GM21619 (cell line): ENCODE measurements at regions not wholly inside any gene's neighbourhood (a gene's known extent, or its start where the extent isn't known, plus 50 kb on each side); places are given as distances from the start of the nearest gene placed in this dataset.

Source experiments
- ATAC-seq: cut with Tn5 transposase; IDR thresholded peaks from one replicate; pipeline ENCODE4 v1.9.1; 2021; ENCODE audit not compliant: unreplicated experiment

DNA sequence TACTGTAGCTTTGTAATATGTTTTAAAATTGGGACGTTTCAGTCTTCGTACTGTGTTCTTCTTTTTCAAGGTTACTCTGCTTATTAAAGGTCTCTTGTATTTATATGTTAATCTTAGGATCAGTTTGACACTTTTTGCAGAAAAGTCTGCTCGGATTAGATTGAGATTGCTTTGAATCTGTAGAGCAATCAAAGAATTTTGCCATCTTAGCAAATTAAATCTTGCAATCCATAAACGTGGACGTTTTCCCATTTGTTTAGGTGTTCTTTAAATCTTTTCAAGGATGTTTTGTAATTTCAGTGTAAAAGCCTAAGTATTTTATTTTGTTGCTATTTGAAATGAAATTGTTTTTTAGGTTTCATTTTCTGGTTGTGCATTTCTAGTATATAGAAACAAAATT is 78.0 kb upstream of the GTSF1L start:
- ATAC-seq = no peak

GRCh38 chr20:43803276-43803675 is 76.5 kb upstream of the GTSF1L start:
- no peak for ATAC-seq

DNA sequence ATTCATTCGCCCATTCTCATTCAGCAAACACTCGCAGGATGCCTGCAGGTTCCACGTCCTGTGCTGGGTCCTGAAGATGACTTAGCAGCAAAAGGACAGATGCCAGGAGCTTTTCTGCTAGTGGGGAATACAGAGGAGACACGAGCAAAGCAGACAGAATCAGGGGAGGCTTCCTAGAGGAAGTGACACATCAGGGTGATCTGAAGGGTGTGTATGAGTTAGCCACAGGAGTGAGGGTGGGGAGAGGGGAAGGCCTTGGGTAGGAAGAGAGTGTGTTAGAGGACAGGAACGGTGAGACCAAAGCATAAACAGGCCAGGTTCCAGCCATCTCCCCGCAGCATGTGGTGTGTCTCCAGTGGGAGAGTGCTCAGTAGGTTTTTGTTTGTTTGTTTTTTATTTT is 73.4 kb upstream of the GTSF1L start:
- no peak for ATAC-seq

- ATAC-seq = no peak
Observed at GRCh38 chr20:43799741-43800140, 72.9 kb upstream of the GTSF1L start.

- no peak for ATAC-seq
Observed at GRCh38 chr20:43799150-43799711, 72.4 kb upstream of the GTSF1L start.

- ATAC-seq = no peak
Observed at GRCh38 chr20:43798291-43799149, 71.7 kb upstream of the GTSF1L start.

GRCh38 chr20:43794326-43794725 is 67.5 kb upstream of the GTSF1L start:
- no peak for ATAC-seq

- ATAC-seq = no peak
Observed at GRCh38 chr20:43789593-43789992, 62.8 kb upstream of the GTSF1L start.

DNA sequence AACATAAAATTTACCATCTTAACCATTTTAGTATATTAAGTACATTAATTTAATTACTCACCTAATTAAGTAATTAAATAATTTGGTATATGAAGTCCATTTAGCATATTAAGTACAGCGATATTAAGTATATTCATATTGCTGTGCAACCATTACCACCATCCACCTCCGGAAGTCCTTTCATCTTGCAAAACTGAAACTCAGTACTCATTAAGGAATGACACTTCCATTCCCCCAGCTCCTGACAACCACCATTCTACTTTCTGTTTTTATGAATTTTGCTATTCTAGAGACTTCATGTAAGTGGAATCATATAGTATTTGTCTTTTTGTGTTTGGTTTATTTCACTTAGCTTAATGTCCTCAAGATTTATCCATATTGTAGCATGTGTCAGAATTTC is 61.1 kb upstream of the GTSF1L start:
- no peak for ATAC-seq

DNA sequence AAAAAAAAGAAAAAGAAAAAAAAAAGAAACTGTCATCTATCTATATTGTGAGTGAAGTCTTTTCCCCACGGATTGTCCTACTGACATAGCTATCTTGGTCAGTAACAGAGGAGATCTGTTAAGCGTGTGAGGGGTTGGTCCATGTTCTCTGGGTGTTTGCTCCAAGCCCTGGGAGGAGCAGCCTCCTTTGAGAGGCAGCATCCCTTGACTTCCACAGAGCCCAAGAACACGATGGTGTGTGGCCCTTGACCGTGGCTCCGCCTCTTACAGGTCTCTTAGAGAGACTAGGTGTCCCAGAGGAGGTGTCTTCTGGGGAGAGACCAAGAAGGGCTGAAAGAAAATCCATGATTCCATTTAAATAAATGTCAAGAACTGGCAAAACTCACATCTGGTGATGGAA is 60.1 kb upstream of the GTSF1L start:
- no peak for ATAC-seq

GRCh38 chr20:43781215-43781614 is 54.4 kb upstream of the GTSF1L start:
- no peak for ATAC-seq

GRCh38 chr20:43778375-43778774 is 51.6 kb upstream of the GTSF1L start:
- no peak for ATAC-seq

GRCh38 chr20:43776691-43777090 is 49.9 kb upstream of the GTSF1L start:
- ATAC-seq = no peak
